ENCODE measurements at regions not wholly inside any gene's neighbourhood (a gene's known extent, or its start where the extent isn't known, plus 50 kb on each side); places are given as distances from the start of the nearest gene placed in this dataset.

DNA sequence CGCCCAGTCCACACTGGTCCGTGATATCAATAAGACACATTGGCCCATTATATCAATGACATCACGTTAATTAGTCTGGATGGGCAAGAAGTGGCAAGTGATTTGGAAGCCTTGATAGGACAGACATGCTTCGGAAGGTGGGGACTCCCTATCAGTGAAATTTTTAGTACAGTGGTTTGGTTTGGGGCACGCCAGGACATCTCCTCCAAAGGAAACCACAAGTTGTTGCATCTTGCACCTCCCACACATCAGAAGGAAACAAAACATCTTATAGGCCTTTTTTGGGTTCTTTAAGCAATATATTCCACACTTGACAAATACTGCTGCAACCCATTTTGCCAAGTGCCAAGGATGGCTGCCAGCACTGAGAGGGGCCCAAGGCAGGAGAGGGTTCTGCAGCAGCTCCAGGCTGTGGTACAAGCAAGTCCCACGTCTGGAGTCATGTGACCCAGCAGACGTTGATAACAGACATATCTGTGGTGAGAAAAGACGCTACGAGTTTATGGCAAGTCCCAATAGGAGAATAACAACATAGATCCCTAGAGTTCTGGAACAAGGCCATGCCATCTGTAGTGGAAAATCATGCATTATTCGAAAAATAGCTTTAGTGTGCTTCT lies 95.3 kb upstream of the DISP3 start:
- TF ChIP-seq, protein P1, sequence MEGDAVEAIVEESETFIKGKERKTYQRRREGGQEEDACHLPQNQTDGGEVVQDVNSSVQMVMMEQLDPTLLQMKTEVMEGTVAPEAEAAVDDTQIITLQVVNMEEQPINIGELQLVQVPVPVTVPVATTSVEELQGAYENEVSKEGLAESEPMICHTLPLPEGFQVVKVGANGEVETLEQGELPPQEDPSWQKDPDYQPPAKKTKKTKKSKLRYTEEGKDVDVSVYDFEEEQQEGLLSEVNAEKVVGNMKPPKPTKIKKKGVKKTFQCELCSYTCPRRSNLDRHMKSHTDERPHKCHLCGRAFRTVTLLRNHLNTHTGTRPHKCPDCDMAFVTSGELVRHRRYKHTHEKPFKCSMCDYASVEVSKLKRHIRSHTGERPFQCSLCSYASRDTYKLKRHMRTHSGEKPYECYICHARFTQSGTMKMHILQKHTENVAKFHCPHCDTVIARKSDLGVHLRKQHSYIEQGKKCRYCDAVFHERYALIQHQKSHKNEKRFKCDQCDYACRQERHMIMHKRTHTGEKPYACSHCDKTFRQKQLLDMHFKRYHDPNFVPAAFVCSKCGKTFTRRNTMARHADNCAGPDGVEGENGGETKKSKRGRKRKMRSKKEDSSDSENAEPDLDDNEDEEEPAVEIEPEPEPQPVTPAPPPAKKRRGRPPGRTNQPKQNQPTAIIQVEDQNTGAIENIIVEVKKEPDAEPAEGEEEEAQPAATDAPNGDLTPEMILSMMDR (IDR thresholded peaks at IDR 0.05), result no peak
- TF ChIP-seq POLR2AphosphoS5 (IDR thresholded peaks at IDR 0.05), result no peak
